Upper lobe of left lung (tissue), 6 donors: ENCODE measurements at regions not wholly inside any gene's neighbourhood (a gene's known extent, or its start where the extent isn't known, plus 50 kb on each side); places are given as distances from the start of the nearest gene placed in this dataset.

ENCODE experiments used
- ATAC-seq, 2 donors: fragments of 200-7000 bp; cut with Tn5 transposase; one replicate each; pipeline ENCODE4 v1.9.1; 2022; ENCODE audit warnings: mild to moderate bottlenecking in 2 of 2, moderate library complexity in 2 of 2; ENCODE audit not compliant: low FRiP score in 2 of 2
- DNase-seq, 2 donors: peaks; one replicate each; pipeline ENCODE4 v3.0.0-alpha.2; 2019 to 2020
- H3K27ac ChIP-seq, 4 donors: fragments of 200-600 bp; sonication (generic); one replicate each; pipeline ENCODE4 v1.5.1; 2016 to 2019
- H3K27me3 ChIP-seq, 4 donors: fragments of 200-600 bp; sonication (generic); one replicate each; pipeline ENCODE4 v1.5.1; 2017 to 2019
- H3K36me3 ChIP-seq, 4 donors: fragments of 200-600 bp; sonication (generic); one replicate each; pipeline ENCODE4 v1.5.1; 2016 to 2019
- H3K4me1 ChIP-seq, 4 donors: fragments of 200-600 bp; sonication (generic); one replicate each; pipeline ENCODE4 v1.5.1; 2018 to 2019
- H3K4me3 ChIP-seq, 4 donors: fragments of 200-600 bp; sonication (generic); one replicate each; pipeline ENCODE4 v1.5.1; 2017 to 2019; ENCODE audit warnings: mild to moderate bottlenecking in 2 of 4, moderate library complexity in 1 of 4
- H3K9me3 ChIP-seq, 4 donors: fragments of 200-600 bp; sonication (generic); one replicate each; pipeline ENCODE4 v1.5.1; 2018 to 2019
- EP300 ChIP-seq, 4 donors: sonication (generic); formaldehyde crosslinking; IDR thresholded peaks; one replicate each; pipeline ENCODE4 v1.5.1; 2017; ENCODE audit warnings: antibody characterized with exemption in 4 of 4, control low read depth in 2 of 4
- POLR2A ChIP-seq, 4 donors: fragments of 450-650 bp; IDR thresholded peaks; one replicate each; pipeline ENCODE4 v1.5.1; 2016 to 2017; ENCODE audit warnings: antibody characterized with exemption in 4 of 4, mild to moderate bottlenecking in 2 of 4
- POLR2AphosphoS5 ChIP-seq, 2 donors: sonication (generic); formaldehyde crosslinking; IDR thresholded peaks; one replicate each; pipeline ENCODE4 v1.5.1; 2017; ENCODE audit warnings: antibody characterized with exemption in 2 of 2
- WGBS, 2 donors: methylation state at CpG; one replicate each; pipeline ENCODE4 v1.1.5; 2017 to 2018; 5-methylcytosine and 5-hydroxymethylcytosine counted together
- TF ChIP-seq, protein P1 (sequence below), 6 experiments: fragments of 450-650 bp in 4 of 6; fragments of 200-600 bp in 2 of 6; sonication (generic) in 2 of 6; IDR thresholded peaks; one replicate each; pipeline ENCODE4 v1.5.1; 2016 to 2019; ENCODE audit warnings: antibody characterized with exemption in 6 of 6
- donor health status: DM: no; HTN: no; CAD: no; lungs with moderate emphysema.
- donor health status: DM: no; HTN: yes; CAD: no; lungs with severe emphysema.

- Histone ChIP-seq H3K36me3 (no peaks in the 10 kb centered on the region), H3K4me3 (no peak overlapping the region), H3K27ac (no peak overlapping the region), H3K4me1 (no peaks in the 10 kb centered on the region), H3K27me3 (no peaks in the 10 kb centered on the region), H3K9me3 (no peaks in the 10 kb centered on the region)
- ATAC-seq: no peak
- 69 to 73% methylated on average over 2 of the region's 2 CpGs for WGBS, 2 donors
- no peak for DNase-seq
- TF ChIP-seq EP300 (IDR thresholded peaks at IDR 0.05) (no peak), POLR2A (IDR thresholded peaks at IDR 0.05) (no peak), POLR2AphosphoS5 (IDR thresholded peaks at IDR 0.05) (no peak)
- TF ChIP-seq, protein P1, sequence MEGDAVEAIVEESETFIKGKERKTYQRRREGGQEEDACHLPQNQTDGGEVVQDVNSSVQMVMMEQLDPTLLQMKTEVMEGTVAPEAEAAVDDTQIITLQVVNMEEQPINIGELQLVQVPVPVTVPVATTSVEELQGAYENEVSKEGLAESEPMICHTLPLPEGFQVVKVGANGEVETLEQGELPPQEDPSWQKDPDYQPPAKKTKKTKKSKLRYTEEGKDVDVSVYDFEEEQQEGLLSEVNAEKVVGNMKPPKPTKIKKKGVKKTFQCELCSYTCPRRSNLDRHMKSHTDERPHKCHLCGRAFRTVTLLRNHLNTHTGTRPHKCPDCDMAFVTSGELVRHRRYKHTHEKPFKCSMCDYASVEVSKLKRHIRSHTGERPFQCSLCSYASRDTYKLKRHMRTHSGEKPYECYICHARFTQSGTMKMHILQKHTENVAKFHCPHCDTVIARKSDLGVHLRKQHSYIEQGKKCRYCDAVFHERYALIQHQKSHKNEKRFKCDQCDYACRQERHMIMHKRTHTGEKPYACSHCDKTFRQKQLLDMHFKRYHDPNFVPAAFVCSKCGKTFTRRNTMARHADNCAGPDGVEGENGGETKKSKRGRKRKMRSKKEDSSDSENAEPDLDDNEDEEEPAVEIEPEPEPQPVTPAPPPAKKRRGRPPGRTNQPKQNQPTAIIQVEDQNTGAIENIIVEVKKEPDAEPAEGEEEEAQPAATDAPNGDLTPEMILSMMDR (IDR thresholded peaks at IDR 0.05): no peak
These were observed 516.7 kb downstream of the HDGFL1 start for GRCh38 chr6:23086100-23086499.

GRCh38 chr6:23087471-23087870 is 518.1 kb downstream of the HDGFL1 start:
- no peak for ATAC-seq
- H3K4me1 ChIP-seq: no peaks in the 10 kb centered on the region
- H3K9me3 ChIP-seq: no peaks in the 10 kb centered on the region
- no peak for DNase-seq
- TF ChIP-seq POLR2A (IDR thresholded peaks at IDR 0.05): no peak
- no peak for TF ChIP-seq EP300 (IDR thresholded peaks at IDR 0.05)
- TF ChIP-seq, protein P1 (IDR thresholded peaks at IDR 0.05): no peak
- TF ChIP-seq POLR2AphosphoS5 (IDR thresholded peaks at IDR 0.05): no peak
- H3K4me3 ChIP-seq: no peak overlapping the region
- no peak overlapping the region for H3K27ac ChIP-seq
- H3K27me3 ChIP-seq: no peaks in the 10 kb centered on the region
- H3K36me3 ChIP-seq: no peaks in the 10 kb centered on the region

DNA sequence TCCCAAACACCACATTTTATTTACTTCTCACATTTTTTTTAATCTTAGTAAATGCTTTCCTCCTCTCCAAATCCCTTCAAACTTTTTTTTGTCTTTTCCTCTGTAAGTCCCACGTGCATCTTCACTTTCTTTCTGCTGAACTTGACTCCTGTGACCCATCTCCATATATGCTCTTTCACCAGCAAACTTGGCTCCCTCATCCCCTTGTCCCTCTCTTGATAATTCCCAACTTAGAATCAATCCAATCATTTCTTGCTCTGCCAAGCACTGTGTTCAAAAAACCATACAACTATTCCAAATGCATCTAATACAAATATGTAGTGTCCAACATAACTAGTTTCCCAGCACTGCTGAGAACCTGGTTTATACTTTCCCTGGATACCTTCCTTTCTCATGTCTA is 519.4 kb downstream of the HDGFL1 start:
- H3K4me3 ChIP-seq: no peak overlapping the region
- H3K27me3 ChIP-seq: no peaks in the 10 kb centered on the region
- H3K9me3 ChIP-seq: no peaks in the 10 kb centered on the region
- DNase-seq (no peak), ATAC-seq (no peak)
- H3K27ac ChIP-seq: no peak overlapping the region
- WGBS, 2 donors: 55 to 61% methylated on average over 1 of the region's 1 CpG
- H3K36me3 ChIP-seq: no peaks in the 10 kb centered on the region
- no peaks in the 10 kb centered on the region for H3K4me1 ChIP-seq
- TF ChIP-seq EP300 (IDR thresholded peaks at IDR 0.05): no peak
- no peak for TF ChIP-seq POLR2A (IDR thresholded peaks at IDR 0.05)
- TF ChIP-seq, protein P1 (IDR thresholded peaks at IDR 0.05): no peak
- no peak for TF ChIP-seq POLR2AphosphoS5 (IDR thresholded peaks at IDR 0.05)

- no peak for DNase-seq
- Histone ChIP-seq H3K9me3 (no peaks in the 10 kb centered on the region), H3K4me3 (no peak overlapping the region), H3K27ac (no peak overlapping the region), H3K27me3 (no peaks in the 10 kb centered on the region), H3K4me1 (no peaks in the 10 kb centered on the region), H3K36me3 (no peaks in the 10 kb centered on the region)
- 70 to 71% methylated on average over 5 of the region's 5 CpGs for WGBS, 2 donors
- ATAC-seq: no peak
- TF ChIP-seq EP300 (IDR thresholded peaks at IDR 0.05): no peak
- TF ChIP-seq POLR2A (IDR thresholded peaks at IDR 0.05): no peak
- TF ChIP-seq POLR2AphosphoS5 (IDR thresholded peaks at IDR 0.05): no peak
- TF ChIP-seq, protein P1 (IDR thresholded peaks at IDR 0.05): no peak
These were observed 520.6 kb downstream of the HDGFL1 start for GRCh38 chr6:23089981-23090380.

- H3K4me1 ChIP-seq: no peaks in the 10 kb centered on the region
- H3K27me3 ChIP-seq: no peaks in the 10 kb centered on the region
- no peak for DNase-seq
- H3K36me3 ChIP-seq: no peaks in the 10 kb centered on the region
- TF ChIP-seq POLR2AphosphoS5 (IDR thresholded peaks at IDR 0.05) (no peak), POLR2A (IDR thresholded peaks at IDR 0.05) (no peak), EP300 (IDR thresholded peaks at IDR 0.05) (no peak)
- TF ChIP-seq, protein P1 (IDR thresholded peaks at IDR 0.05): no peak
- H3K27ac ChIP-seq: no peak overlapping the region
- H3K9me3 ChIP-seq: peaks cover 0 to 11% (median 2%) of the 10 kb centered on the region in 4 donors
- WGBS, 2 donors: 67 to 85% methylated on average over 3 of the region's 3 CpGs
- H3K4me3 ChIP-seq: no peak overlapping the region
- no peak for ATAC-seq
These were observed 522.4 kb downstream of the HDGFL1 start for GRCh38 chr6:23091795-23092194.
